ENCODE measurements at regions not wholly inside any gene's neighbourhood (a gene's known extent, or its start where the extent isn't known, plus 50 kb on each side); places are given as distances from the start of the nearest gene placed in this dataset.
"Not testable (repeated sequence)": the region's sequence is repeated elsewhere in the genome, so short reads cannot be mapped to it uniquely, and the experiment has no call there.

DNA sequence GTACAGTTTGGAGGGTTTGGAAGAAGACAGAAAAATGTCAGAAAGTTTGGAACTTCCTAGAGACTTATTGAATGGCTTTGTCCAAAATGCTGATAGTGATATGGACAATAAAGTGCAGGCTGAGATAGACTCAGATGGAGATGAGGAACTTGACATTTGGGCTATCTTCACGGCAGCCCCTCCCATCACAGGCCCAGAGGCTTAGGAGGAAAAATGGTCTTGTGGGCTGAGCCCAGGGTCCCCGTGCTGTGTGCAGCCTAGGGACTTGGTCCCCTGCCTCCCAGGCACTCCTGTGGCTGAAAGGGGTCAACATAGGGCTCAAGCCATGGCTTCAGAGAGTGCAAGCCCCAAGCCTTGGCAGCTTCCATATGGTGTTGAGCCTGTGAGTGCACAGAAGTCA is 79.0 kb downstream of the CMAS start:
- Histone ChIP-seq H2BK20ac (ENCODE audit: low read depth, low read length, poor library complexity, severe bottlenecking) (no peak overlapping the region), H3K4ac (ENCODE audit: low read depth, low read length) (no peak overlapping the region)

DNA sequence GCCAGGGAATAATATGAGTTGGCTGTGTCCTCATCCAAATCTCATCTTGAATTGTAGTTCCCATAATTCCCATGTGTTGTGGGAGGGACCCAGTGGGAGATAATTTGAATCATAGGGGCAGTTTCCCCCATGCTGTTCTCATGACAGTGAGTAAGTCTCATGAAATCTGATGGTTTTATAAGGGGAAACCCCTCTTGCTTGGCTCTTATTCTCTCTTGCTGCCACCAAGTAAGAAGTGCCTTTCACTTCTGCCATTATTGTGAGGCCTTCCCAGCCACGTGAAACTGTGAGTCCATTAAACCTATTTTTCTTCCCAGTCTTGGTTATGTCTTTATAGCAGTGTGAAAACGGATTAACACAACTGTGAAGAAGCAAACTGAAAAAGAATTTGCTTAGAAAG is 80.1 kb downstream of the CMAS start:
- not testable (repeated sequence) for H3K9me3 ChIP-seq (ENCODE audit: control insufficient read depth, low read depth, low read length); H4K8ac ChIP-seq (replicated peaks; ENCODE audit: insufficient read length, low read depth, low read length); H3K27ac ChIP-seq (ENCODE audit: insufficient read length, low read depth, low read length); H2AK5ac ChIP-seq (ENCODE audit: insufficient read length, low read length); H3K4me3 Mint-ChIP-seq; H2BK120ac ChIP-seq (ENCODE audit: low read depth, low read length, poor library complexity, severe bottlenecking); H2BK20ac ChIP-seq (ENCODE audit: low read depth, low read length, poor library complexity, severe bottlenecking); H2BK5ac ChIP-seq (ENCODE audit: insufficient read length, low read length); H3K14ac ChIP-seq (ENCODE audit: insufficient read depth, low read length); H3K27me3 ChIP-seq (ENCODE audit: insufficient read depth, low read length); DNase-seq; H2BK12ac ChIP-seq (ENCODE audit: insufficient read length, low read depth, low read length); H3K4me1 ChIP-seq (ENCODE audit: insufficient read depth, low read length); H3T11ph ChIP-seq (ENCODE audit: low read length); H3K27ac Mint-ChIP-seq; H3K4ac ChIP-seq (ENCODE audit: low read depth, low read length); H3K79me2 ChIP-seq (ENCODE audit: insufficient read depth, low read length); H4K5ac ChIP-seq (ENCODE audit: insufficient read length, low read depth, low read length); H3K23ac ChIP-seq (ENCODE audit: insufficient read length, low read depth, low read length); H3K4me1 Mint-ChIP-seq; H2AFZ ChIP-seq (ENCODE audit: low read length); H3K4me2 ChIP-seq (ENCODE audit: insufficient read depth, insufficient read length, low read length); H3K23me2 ChIP-seq (ENCODE audit: insufficient read length, low read depth, low read length, poor library complexity, severe bottlenecking); H3K27me3 Mint-ChIP-seq (ENCODE audit: low read depth); H2BK15ac ChIP-seq (ENCODE audit: low read depth, low read length); H3K56ac ChIP-seq (ENCODE audit: insufficient read length, low read depth, low read length); H4K20me1 ChIP-seq (ENCODE audit: control insufficient read depth, insufficient read depth, insufficient read length); H3K18ac ChIP-seq (ENCODE audit: insufficient read length, low read depth, low read length); H3K79me1 ChIP-seq (ENCODE audit: insufficient read depth, low read depth, low read length, poor library complexity, severe bottlenecking); H4K91ac ChIP-seq (ENCODE audit: insufficient read length, low read depth, low read length); H3K9ac ChIP-seq (ENCODE audit: extremely low read depth, insufficient read length, low read length)
- no CpG with 5 or more reads among the region's 2 CpGs for WGBS (ENCODE audit: extremely low coverage, insufficient read length, low lambda C conversion rate)
- Mint-ChIP-seq H3K36me3 (ENCODE audit: insufficient read depth in 1 of 3, low read depth in 3 of 3) (peaks cover 6 to 26% (median 7%) of the 10 kb centered on the region in 3 experiments), H3K9me3 (peaks cover 25 to 29% of the 10 kb centered on the region in 2 experiments)

More for the DNA sequence above, 79.0 kb downstream of the CMAS start:
- WGBS (ENCODE audit: extremely low coverage, insufficient read length, low lambda C conversion rate) = no CpG with 5 or more reads among the region's 2 CpGs
- Histone ChIP-seq H4K8ac (replicated peaks; ENCODE audit: insufficient read length, low read depth, low read length) (no peak overlapping the region), H2BK120ac (ENCODE audit: low read depth, low read length, poor library complexity, severe bottlenecking) (no peak overlapping the region), H2AK5ac (ENCODE audit: insufficient read length, low read length) (no peak overlapping the region), H3K4me1 (ENCODE audit: insufficient read depth, low read length) (no peaks in the 10 kb centered on the region), H3K9ac (ENCODE audit: extremely low read depth, insufficient read length, low read length) (no peak overlapping the region), H4K20me1 (ENCODE audit: control insufficient read depth, insufficient read depth, insufficient read length) (no peaks in the 10 kb centered on the region), H2BK5ac (ENCODE audit: insufficient read length, low read length) (no peak overlapping the region), H2BK12ac (ENCODE audit: insufficient read length, low read depth, low read length) (no peak overlapping the region), H3K4me2 (ENCODE audit: insufficient read depth, insufficient read length, low read length) (no peak overlapping the region), H3T11ph (ENCODE audit: low read length) (no peak overlapping the region), H2AFZ (ENCODE audit: low read length) (no peak overlapping the region), H3K27me3 (ENCODE audit: insufficient read depth, low read length) (no peaks in the 10 kb centered on the region), H3K23ac (ENCODE audit: insufficient read length, low read depth, low read length) (no peak overlapping the region), H2BK15ac (ENCODE audit: low read depth, low read length) (no peak overlapping the region), H3K79me2 (ENCODE audit: insufficient read depth, low read length) (no peaks in the 10 kb centered on the region), H4K91ac (ENCODE audit: insufficient read length, low read depth, low read length) (no peak overlapping the region), H3K79me1 (ENCODE audit: insufficient read depth, low read depth, low read length, poor library complexity, severe bottlenecking) (no peaks in the 10 kb centered on the region), H3K9me3 (ENCODE audit: control insufficient read depth, low read depth, low read length) (no peaks in the 10 kb centered on the region), H4K5ac (ENCODE audit: insufficient read length, low read depth, low read length) (no peak overlapping the region), H3K14ac (ENCODE audit: insufficient read depth, low read length) (no peak overlapping the region), H3K18ac (ENCODE audit: insufficient read length, low read depth, low read length) (no peak overlapping the region), H3K56ac (ENCODE audit: insufficient read length, low read depth, low read length) (no peak overlapping the region), H3K27ac (ENCODE audit: insufficient read length, low read depth, low read length) (no peak overlapping the region), H3K23me2 (ENCODE audit: insufficient read length, low read depth, low read length, poor library complexity, severe bottlenecking) (no peaks in the 10 kb centered on the region)
- no peak overlapping the region for H3K27ac Mint-ChIP-seq
- no peak for DNase-seq
- H3K36me3 Mint-ChIP-seq (ENCODE audit: insufficient read depth in 1 of 3, low read depth in 3 of 3) = peaks cover 6 to 26% (median 7%) of the 10 kb centered on the region in 3 experiments
- TF ChIP-seq, protein P1, sequence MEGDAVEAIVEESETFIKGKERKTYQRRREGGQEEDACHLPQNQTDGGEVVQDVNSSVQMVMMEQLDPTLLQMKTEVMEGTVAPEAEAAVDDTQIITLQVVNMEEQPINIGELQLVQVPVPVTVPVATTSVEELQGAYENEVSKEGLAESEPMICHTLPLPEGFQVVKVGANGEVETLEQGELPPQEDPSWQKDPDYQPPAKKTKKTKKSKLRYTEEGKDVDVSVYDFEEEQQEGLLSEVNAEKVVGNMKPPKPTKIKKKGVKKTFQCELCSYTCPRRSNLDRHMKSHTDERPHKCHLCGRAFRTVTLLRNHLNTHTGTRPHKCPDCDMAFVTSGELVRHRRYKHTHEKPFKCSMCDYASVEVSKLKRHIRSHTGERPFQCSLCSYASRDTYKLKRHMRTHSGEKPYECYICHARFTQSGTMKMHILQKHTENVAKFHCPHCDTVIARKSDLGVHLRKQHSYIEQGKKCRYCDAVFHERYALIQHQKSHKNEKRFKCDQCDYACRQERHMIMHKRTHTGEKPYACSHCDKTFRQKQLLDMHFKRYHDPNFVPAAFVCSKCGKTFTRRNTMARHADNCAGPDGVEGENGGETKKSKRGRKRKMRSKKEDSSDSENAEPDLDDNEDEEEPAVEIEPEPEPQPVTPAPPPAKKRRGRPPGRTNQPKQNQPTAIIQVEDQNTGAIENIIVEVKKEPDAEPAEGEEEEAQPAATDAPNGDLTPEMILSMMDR (conservative IDR thresholded peaks at IDR 0.05) = no peak
- no peaks in the 10 kb centered on the region for H3K4me1 Mint-ChIP-seq
- no peak overlapping the region for H3K4me3 Mint-ChIP-seq
- H3K9me3 Mint-ChIP-seq = peaks cover 25 to 29% of the 10 kb centered on the region in 2 experiments
- no peaks in the 10 kb centered on the region for H3K27me3 Mint-ChIP-seq (ENCODE audit: low read depth)
